Tibial artery (tissue), 4 donors: ENCODE measurements at regions not wholly inside any gene's neighbourhood (a gene's known extent, or its start where the extent isn't known, plus 50 kb on each side); places are given as distances from the start of the nearest gene placed in this dataset.

Source experiments
- DNase-seq, 2 donors: peaks; one replicate each; pipeline ENCODE4 v3.0.0-alpha.2; 2019
- H3K27ac ChIP-seq, 2 donors: fragments of 200-600 bp; sonication (generic) in 1 of 2; 1 replicate in 1 of 2; 2 replicates in 1 of 2; pipeline ENCODE4 v1.5.1; 2018 to 2019; ENCODE audit warnings: mild to moderate bottlenecking in 1 of 2
- H3K27me3 ChIP-seq, 2 donors: fragments of 200-600 bp; sonication (generic) in 1 of 2; one replicate each; pipeline versions ENCODE4 v1.5.1 to v1.6.0; 2016 to 2019
- H3K36me3 ChIP-seq, 3 donors: fragments of 200-600 bp; sonication (generic) in 2 of 3; one replicate each; pipeline ENCODE4 v1.5.1; 2016 to 2019; ENCODE audit warnings: mild to moderate bottlenecking in 2 of 3
- H3K4me1 ChIP-seq, 4 donors: fragments of 200-600 bp; sonication (generic) in 2 of 4; 1 replicate in 3 of 4; 2 replicates in 1 of 4; pipeline ENCODE4 v1.5.1; 2016 to 2019
- H3K4me3 ChIP-seq, 2 donors: fragments of 200-600 bp; sonication (generic) in 1 of 2; 1 replicate in 1 of 2; 2 replicates in 1 of 2; pipeline ENCODE4 v1.5.1; 2018 to 2019; ENCODE audit warnings: mild to moderate bottlenecking in 2 of 2
- H3K9me3 ChIP-seq, 3 donors: fragments of 200-600 bp; sonication (generic) in 1 of 3; one replicate each; pipeline ENCODE4 v1.5.1; 2016 to 2019
- CTCF ChIP-seq, 2 experiments: fragments of 200-600 bp in 1 of 2; fragments of 450-650 bp in 1 of 2; IDR thresholded peaks; one replicate each; pipeline ENCODE4 v1.5.1; 2017 to 2019; ENCODE audit warnings: antibody characterized with exemption in 2 of 2, mild to moderate bottlenecking in 1 of 2, moderate library complexity in 1 of 2
- intact Hi-C: fragments of 100-400 bp; cut with DNase I; formaldehyde crosslinking; loops from one replicate; pipeline ENCODE4 v1.15.0; 2023; ENCODE audit warnings: low total_unique reads

GRCh38 chr7:12064586-12065127, 146.4 kb upstream of the TMEM106B start:
- H3K9me3 ChIP-seq, result no peaks in the 10 kb centered on the region
- H3K4me1 ChIP-seq, result no peaks in the 10 kb centered on the region
- no peak for DNase-seq
- no peaks in the 10 kb centered on the region for H3K36me3 ChIP-seq
- no peak overlapping the region for H3K27ac ChIP-seq
- TF ChIP-seq CTCF (IDR thresholded peaks at IDR 0.05), result no peak
- H3K4me3 ChIP-seq, result no peak overlapping the region
- no peaks in the 10 kb centered on the region for H3K27me3 ChIP-seq
- intact Hi-C loops, result loop anchor here (5.0 kb wide), 1 partner anchor 258 kb away; no protein-coding TSS in a partner anchor

GRCh38 chr7:12066004-12066403, 145.1 kb upstream of the TMEM106B start:
- no peak for TF ChIP-seq CTCF (IDR thresholded peaks at IDR 0.05)
- Histone ChIP-seq H3K27ac (no peak overlapping the region), H3K4me3 (no peak overlapping the region), H3K4me1 (no peaks in the 10 kb centered on the region), H3K27me3 (no peaks in the 10 kb centered on the region), H3K36me3 (no peaks in the 10 kb centered on the region), H3K9me3 (no peaks in the 10 kb centered on the region)
- DNase-seq, result no peak
- intact Hi-C loops, result loop anchor here (5.0 kb wide), 1 partner anchor 256 kb away; no protein-coding TSS in a partner anchor

GRCh38 chr7:12066521-12066920, 144.6 kb upstream of the TMEM106B start:
- no peak for TF ChIP-seq CTCF (IDR thresholded peaks at IDR 0.05)
- DNase-seq, result no peak
- intact Hi-C loops, result loop anchor here (5.0 kb wide), 1 partner anchor 256 kb away; no protein-coding TSS in a partner anchor
- Histone ChIP-seq H3K27me3 (no peaks in the 10 kb centered on the region), H3K4me3 (no peak overlapping the region), H3K4me1 (no peaks in the 10 kb centered on the region), H3K9me3 (no peaks in the 10 kb centered on the region), H3K36me3 (no peaks in the 10 kb centered on the region), H3K27ac (no peak overlapping the region)

- intact Hi-C loops, result loop anchor here (5.0 kb wide), 1 partner anchor 255 kb away; no protein-coding TSS in a partner anchor
- H3K27ac ChIP-seq, result no peak overlapping the region
- H3K36me3 ChIP-seq, result no peaks in the 10 kb centered on the region
- H3K4me3 ChIP-seq, result no peak overlapping the region
- TF ChIP-seq CTCF (IDR thresholded peaks at IDR 0.05), result peak; percentile 19 to 20
- H3K9me3 ChIP-seq, result no peaks in the 10 kb centered on the region
- H3K4me1 ChIP-seq, result no peaks in the 10 kb centered on the region
- no peak for DNase-seq
- no peaks in the 10 kb centered on the region for H3K27me3 ChIP-seq
These were observed 143.8 kb upstream of the TMEM106B start for GRCh38 chr7:12067156-12067831.

- peaks cover 0 to under 1% (median 0%) of the 10 kb centered on the region in 3 donors for H3K9me3 ChIP-seq
- intact Hi-C loops, result loop anchor here (5.0 kb wide), 1 partner anchor 253 kb away; no protein-coding TSS in a partner anchor
These were observed 141.3 kb upstream of the TMEM106B start for GRCh38 chr7:12069757-12070156.

More at GRCh38 chr7:12069757-12070156, 141.3 kb upstream of the TMEM106B start:
- no peaks in the 10 kb centered on the region for H3K27me3 ChIP-seq
- no peak overlapping the region for H3K27ac ChIP-seq
- DNase-seq, result no peak
- no peak for TF ChIP-seq CTCF (IDR thresholded peaks at IDR 0.05)
- no peaks in the 10 kb centered on the region for H3K36me3 ChIP-seq
- H3K4me3 ChIP-seq, result no peak overlapping the region
- H3K4me1 ChIP-seq, result no peaks in the 10 kb centered on the region
